ENCODE measurements at regions not wholly inside any gene's neighbourhood (a gene's known extent, or its start where the extent isn't known, plus 50 kb on each side); places are given as distances from the start of the nearest gene placed in this dataset.
"Not testable (repeated sequence)": the region's sequence is repeated elsewhere in the genome, so short reads cannot be mapped to it uniquely, and the experiment has no call there.

GRCh38 chr5:25091921-25092320, 447.1 kb upstream of the CDH10 start:
- no peak for TF ChIP-seq CTCF (IDR thresholded peaks at IDR 0.05)
- Histone ChIP-seq H3K27me3 (replicated peaks; ENCODE audit: insufficient read depth) (no peaks in the 10 kb centered on the region), H3K36me3 (no peaks in the 10 kb centered on the region), H3K4me3 (no peak overlapping the region), H3K9me3 (no peaks in the 10 kb centered on the region), H3K4me1 (ENCODE audit: control insufficient read depth in 1 of 2, low read depth in 2 of 2) (no peaks in the 10 kb centered on the region), H3K27ac (no peak overlapping the region)
- DNase-seq (ENCODE audit: low spot score) (no peak), ATAC-seq (ENCODE audit: insufficient number of reproducible peaks, low FRiP score, low read depth) (no peak)

- no peak for ATAC-seq (ENCODE audit: insufficient number of reproducible peaks, low FRiP score, low read depth)
- no peak for TF ChIP-seq CTCF (IDR thresholded peaks at IDR 0.05)
- Histone ChIP-seq H3K9me3 (no peaks in the 10 kb centered on the region), H3K27ac (no peak overlapping the region), H3K4me1 (ENCODE audit: control insufficient read depth in 1 of 2, low read depth in 2 of 2) (no peaks in the 10 kb centered on the region), H3K36me3 (no peaks in the 10 kb centered on the region), H3K4me3 (no peak overlapping the region), H3K27me3 (replicated peaks; ENCODE audit: insufficient read depth) (no peaks in the 10 kb centered on the region)
- no peak for DNase-seq (ENCODE audit: low spot score)
Observed at GRCh38 chr5:25090854-25091253, 446.1 kb upstream of the CDH10 start.

GRCh38 chr5:25090275-25090674, 445.5 kb upstream of the CDH10 start:
- no peak for TF ChIP-seq CTCF (IDR thresholded peaks at IDR 0.05)
- ATAC-seq (ENCODE audit: insufficient number of reproducible peaks, low FRiP score, low read depth) = no peak
- H3K27ac ChIP-seq = no peak overlapping the region
- no peaks in the 10 kb centered on the region for H3K27me3 ChIP-seq (replicated peaks; ENCODE audit: insufficient read depth)
- no peaks in the 10 kb centered on the region for H3K9me3 ChIP-seq
- no peak overlapping the region for H3K4me3 ChIP-seq
- H3K4me1 ChIP-seq (ENCODE audit: control insufficient read depth in 1 of 2, low read depth in 2 of 2) = no peaks in the 10 kb centered on the region
- H3K36me3 ChIP-seq = no peaks in the 10 kb centered on the region
- no peak for DNase-seq (ENCODE audit: low spot score)

- not testable (repeated sequence) for H3K4me3 ChIP-seq; DNase-seq (ENCODE audit: low spot score); H3K27me3 ChIP-seq (replicated peaks; ENCODE audit: insufficient read depth); H3K27ac ChIP-seq; ATAC-seq (ENCODE audit: insufficient number of reproducible peaks, low FRiP score, low read depth); H3K36me3 ChIP-seq; H3K9me3 ChIP-seq; H3K4me1 ChIP-seq (ENCODE audit: control insufficient read depth in 1 of 2, low read depth in 2 of 2)
Observed at GRCh38 chr5:25088689-25089088, 443.9 kb upstream of the CDH10 start.

GRCh38 chr5:25083261-25083660, 438.5 kb upstream of the CDH10 start:
- not testable (repeated sequence) for H3K4me1 ChIP-seq (ENCODE audit: control insufficient read depth in 1 of 2, low read depth in 2 of 2); H3K9me3 ChIP-seq; H3K4me3 ChIP-seq; H3K36me3 ChIP-seq; DNase-seq (ENCODE audit: low spot score); ATAC-seq (ENCODE audit: insufficient number of reproducible peaks, low FRiP score, low read depth); H3K27ac ChIP-seq; H3K27me3 ChIP-seq (replicated peaks; ENCODE audit: insufficient read depth)

GRCh38 chr5:25066239-25066638, 421.5 kb upstream of the CDH10 start:
- H3K27ac ChIP-seq = no peak overlapping the region
- ATAC-seq (ENCODE audit: insufficient number of reproducible peaks, low FRiP score, low read depth) (no peak), DNase-seq (ENCODE audit: low spot score) (no peak)
- no peaks in the 10 kb centered on the region for H3K4me1 ChIP-seq (ENCODE audit: control insufficient read depth in 1 of 2, low read depth in 2 of 2)
- no peak for TF ChIP-seq CTCF (IDR thresholded peaks at IDR 0.05)
- no peak overlapping the region for H3K4me3 ChIP-seq
- H3K36me3 ChIP-seq = no peaks in the 10 kb centered on the region
- H3K27me3 ChIP-seq (replicated peaks; ENCODE audit: insufficient read depth) = no peaks in the 10 kb centered on the region
- H3K9me3 ChIP-seq = no peaks in the 10 kb centered on the region
